Stimulated activated CD8-positive, alpha-beta memory T cell treated with anti-CD3 and anti-CD28 coated beads, Interleukin-15, amount 100 ng/mL, for 4 hours (primary cell): ENCODE measurements at regions not wholly inside any gene's neighbourhood (a gene's known extent, or its start where the extent isn't known, plus 50 kb on each side); places are given as distances from the start of the nearest gene placed in this dataset.
"Not testable (repeated sequence)": the region's sequence is repeated elsewhere in the genome, so short reads cannot be mapped to it uniquely, and the experiment has no call there.

ENCODE experiments used
- DNase-seq, 2 donors: peaks; one replicate each; pipeline ENCODE4 v3.0.0-alpha.2; 2020; ENCODE audit warnings: low read depth in 2 of 2

- DNase-seq = no peak
Measured at GRCh38 chr20:41726727-41727126, 108.5 kb upstream of the CHD6 start.

- DNase-seq = no peak
Measured at GRCh38 chr20:41719151-41719550, 101.0 kb upstream of the CHD6 start.

- DNase-seq = no peak
Measured at GRCh38 chr20:41717483-41717882, 99.3 kb upstream of the CHD6 start.

- no peak for DNase-seq
Measured at GRCh38 chr20:41716911-41717310, 98.7 kb upstream of the CHD6 start.

GRCh38 chr20:41716436-41716835 lies 98.3 kb upstream of the CHD6 start:
- no peak for DNase-seq

GRCh38 chr20:41715526-41715925 lies 97.3 kb upstream of the CHD6 start:
- no peak for DNase-seq

- no peak for DNase-seq
Measured at GRCh38 chr20:41714030-41714429, 95.9 kb upstream of the CHD6 start.

- no peak for DNase-seq
Measured at GRCh38 chr20:41704896-41705295, 86.7 kb upstream of the CHD6 start.

- no peak for DNase-seq
Measured at GRCh38 chr20:41702647-41703046, 84.5 kb upstream of the CHD6 start.

- no peak for DNase-seq
Measured at GRCh38 chr20:41701588-41702348, 83.6 kb upstream of the CHD6 start.

GRCh38 chr20:41699673-41700072 lies 81.5 kb upstream of the CHD6 start:
- not testable (repeated sequence) for DNase-seq

GRCh38 chr20:41697861-41698559 lies 79.8 kb upstream of the CHD6 start:
- no peak for DNase-seq

GRCh38 chr20:41696428-41696827 lies 78.3 kb upstream of the CHD6 start:
- DNase-seq = no peak

GRCh38 chr20:41694796-41695195 lies 76.6 kb upstream of the CHD6 start:
- DNase-seq = no peak

- DNase-seq = peak; percentile 58 to 60
Measured at GRCh38 chr20:41693136-41693979, 75.2 kb upstream of the CHD6 start.

- DNase-seq = peak; percentile 37 to 42
Measured at GRCh38 chr20:41692479-41693135, 74.4 kb upstream of the CHD6 start.

GRCh38 chr20:41691443-41691842 lies 73.3 kb upstream of the CHD6 start:
- no peak for DNase-seq

- DNase-seq = no peak
Measured at GRCh38 chr20:41690702-41691101, 72.5 kb upstream of the CHD6 start.

GRCh38 chr20:41686961-41687360 lies 68.8 kb upstream of the CHD6 start:
- DNase-seq = no peak

GRCh38 chr20:41685145-41685544 lies 67.0 kb upstream of the CHD6 start:
- DNase-seq = not testable (repeated sequence)

GRCh38 chr20:41678799-41679198 lies 60.6 kb upstream of the CHD6 start:
- DNase-seq = no peak

- no peak for DNase-seq
Measured at GRCh38 chr20:41672282-41672681, 54.1 kb upstream of the CHD6 start.
